Islet precursor cell (in vitro differentiated cells): ENCODE measurements at regions not wholly inside any gene's neighbourhood (a gene's known extent, or its start where the extent isn't known, plus 50 kb on each side); places are given as distances from the start of the nearest gene placed in this dataset.
"Not testable (repeated sequence)": the region's sequence is repeated elsewhere in the genome, so short reads cannot be mapped to it uniquely, and the experiment has no call there.

Source experiments
- DNase-seq: peaks from one replicate; pipeline ENCODE4 v3.0.0-alpha.2; 2018

DNA sequence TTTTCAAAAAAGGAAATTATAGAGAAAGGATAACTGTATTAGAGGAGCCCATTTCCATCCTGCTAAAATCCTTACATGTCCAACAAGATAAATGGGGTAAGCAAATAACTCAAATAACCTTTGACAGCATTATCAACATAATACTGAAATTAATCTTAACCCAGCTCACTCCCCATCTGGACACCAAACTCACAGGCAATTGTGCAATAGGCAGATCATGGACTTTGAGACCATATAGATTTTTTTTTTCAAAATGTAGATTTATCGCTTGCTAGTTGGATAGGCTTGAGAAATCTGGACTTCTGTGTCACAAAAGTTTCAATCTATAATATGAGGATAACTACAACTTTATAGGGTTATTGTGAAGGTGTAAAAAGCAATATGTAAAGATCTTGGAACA lies 134.4 kb upstream of the ASCC3 start:
- no peak for DNase-seq

DNA sequence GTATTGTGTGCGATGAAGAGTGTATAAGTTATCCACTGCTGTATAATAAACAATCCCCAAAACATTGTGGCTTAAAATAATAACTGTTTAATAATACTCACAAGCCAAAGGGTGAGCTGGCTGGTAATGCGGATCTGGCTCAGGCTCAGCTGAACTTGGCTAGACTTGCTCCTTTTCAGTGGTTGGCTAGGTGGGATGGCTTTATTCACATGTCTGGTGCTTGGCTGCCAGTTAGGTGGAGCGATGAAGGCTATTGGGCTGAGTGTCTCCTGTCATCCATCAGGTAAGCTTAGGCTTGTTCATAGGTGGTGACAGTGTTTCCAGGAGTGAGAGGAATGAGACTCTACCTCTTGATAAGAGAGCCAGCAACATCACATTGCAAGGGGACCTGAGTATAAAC lies 135.0 kb upstream of the ASCC3 start:
- DNase-seq: no peak

DNA sequence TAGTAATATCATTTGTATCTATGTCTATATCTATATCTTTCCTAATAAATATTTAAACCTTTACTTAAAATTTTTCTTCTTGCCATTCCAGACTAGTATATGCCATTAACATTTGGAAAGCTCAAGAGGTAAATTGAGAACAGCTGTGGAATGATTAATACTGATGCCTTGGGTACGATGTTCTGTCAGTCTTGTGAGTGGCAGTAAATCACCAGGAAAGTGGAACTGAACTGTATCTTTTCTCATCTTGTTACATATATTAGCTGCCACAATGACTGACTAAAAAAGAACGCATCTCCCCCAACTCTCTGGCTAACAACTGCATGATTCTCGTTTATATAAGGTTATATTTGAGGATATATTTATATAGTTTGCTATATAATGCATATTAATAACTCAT lies 137.0 kb upstream of the ASCC3 start:
- no peak for DNase-seq

DNA sequence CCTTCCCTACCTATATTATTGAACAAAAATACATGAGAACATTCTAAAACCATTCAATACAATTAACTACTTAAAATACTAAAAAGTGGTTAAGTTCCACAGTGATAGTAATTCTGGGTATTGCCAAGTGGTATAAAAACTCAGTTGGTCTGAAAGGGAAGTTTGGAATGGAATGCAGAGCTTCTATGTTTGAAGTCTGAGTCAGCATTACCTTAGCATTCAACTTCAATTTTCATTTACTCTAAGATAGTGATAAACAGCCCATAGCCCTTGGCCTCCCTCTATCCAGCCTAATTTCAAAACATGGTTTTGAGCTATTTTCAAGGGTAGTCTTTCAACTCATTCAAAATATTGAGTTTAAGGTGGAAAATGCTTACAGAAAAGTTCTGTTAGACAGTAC lies 140.4 kb upstream of the ASCC3 start:
- no peak for DNase-seq

DNA sequence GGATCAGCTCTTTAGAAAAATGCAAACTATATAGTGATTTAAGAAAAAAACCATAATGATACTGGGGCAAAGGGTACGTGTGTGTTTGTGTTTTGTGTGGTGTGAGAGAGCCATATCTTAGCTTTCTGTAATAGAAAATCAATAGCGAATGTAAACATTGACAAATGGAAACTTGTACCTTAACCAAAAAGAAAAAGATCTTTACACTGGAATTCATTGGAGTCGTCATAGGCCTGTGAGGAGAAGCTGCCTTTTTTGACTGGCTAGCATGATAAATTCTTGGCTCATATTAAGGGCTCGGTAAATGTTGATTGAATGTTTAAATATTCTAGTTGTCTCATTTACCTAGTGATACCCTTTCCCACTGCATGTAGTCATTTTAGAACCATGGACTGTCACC lies 161.8 kb upstream of the ASCC3 start:
- no peak for DNase-seq

DNA sequence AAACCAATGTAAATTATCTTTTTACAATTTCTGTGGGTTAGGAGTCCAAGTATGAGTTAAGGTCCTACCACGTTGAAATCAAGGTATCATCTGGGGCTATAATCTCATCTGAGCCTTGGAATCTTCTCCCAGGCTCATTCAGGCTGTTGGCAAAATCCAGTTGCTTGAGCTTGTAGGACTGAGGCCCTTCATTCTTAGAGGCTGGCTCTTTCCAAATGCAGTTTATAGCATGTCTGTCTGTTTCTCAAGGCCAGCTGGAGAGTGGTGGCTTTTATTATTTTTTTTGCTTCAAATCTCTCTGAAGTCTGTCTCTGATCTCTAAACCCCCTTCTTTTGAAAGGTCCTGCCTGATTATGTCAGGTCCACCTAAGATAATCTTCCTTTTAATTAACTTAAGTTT lies 177.2 kb upstream of the ASCC3 start:
- no peak for DNase-seq

DNA sequence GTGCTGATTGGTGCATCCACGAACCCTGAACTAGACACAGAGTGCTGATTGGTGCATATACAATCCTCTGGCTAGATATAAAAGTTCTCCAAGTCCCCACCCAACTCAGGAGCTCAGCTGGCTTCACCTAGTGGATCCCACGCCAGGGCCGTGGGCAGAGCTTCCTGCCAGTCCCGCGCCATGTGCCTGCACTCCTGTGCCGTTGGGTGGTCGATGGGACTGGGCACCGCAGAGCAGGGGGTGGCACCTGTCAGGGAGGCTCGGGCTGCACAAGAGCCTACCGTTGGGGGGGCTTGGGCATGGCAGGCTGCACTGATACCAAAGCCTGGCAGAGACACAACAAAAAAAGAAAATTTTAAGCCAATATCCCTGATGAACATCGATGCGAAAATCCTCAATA lies 185.4 kb upstream of the ASCC3 start:
- DNase-seq: no peak

DNA sequence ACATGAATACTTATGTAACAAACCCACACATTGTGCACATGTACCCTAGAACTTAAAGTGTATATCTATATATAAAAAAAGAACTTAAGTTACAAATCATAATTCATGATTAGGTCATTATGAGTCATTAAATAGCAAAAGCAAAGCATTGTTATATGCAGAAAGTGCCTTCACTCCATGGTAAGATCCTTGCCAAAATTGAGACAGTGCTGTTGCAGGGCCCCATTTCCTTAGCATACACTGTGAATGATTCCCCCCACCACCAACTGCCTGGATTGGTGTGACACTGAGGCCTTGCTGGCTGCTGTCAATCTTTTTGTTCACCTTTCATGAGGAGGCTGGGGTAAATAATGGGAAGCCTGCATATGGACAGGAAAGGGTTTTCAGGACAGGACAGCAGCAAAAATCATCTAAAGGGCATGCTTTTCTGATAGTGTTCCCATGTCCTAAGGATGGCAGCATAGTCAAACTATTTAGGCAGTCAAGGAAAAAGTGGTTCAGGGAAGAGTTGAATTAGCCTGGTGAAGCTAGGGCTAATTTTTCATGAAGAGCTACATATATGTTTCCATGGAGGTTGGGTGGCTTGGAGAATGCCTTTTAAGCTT lies 188.2 kb upstream of the ASCC3 start:
- no peak for DNase-seq

DNA sequence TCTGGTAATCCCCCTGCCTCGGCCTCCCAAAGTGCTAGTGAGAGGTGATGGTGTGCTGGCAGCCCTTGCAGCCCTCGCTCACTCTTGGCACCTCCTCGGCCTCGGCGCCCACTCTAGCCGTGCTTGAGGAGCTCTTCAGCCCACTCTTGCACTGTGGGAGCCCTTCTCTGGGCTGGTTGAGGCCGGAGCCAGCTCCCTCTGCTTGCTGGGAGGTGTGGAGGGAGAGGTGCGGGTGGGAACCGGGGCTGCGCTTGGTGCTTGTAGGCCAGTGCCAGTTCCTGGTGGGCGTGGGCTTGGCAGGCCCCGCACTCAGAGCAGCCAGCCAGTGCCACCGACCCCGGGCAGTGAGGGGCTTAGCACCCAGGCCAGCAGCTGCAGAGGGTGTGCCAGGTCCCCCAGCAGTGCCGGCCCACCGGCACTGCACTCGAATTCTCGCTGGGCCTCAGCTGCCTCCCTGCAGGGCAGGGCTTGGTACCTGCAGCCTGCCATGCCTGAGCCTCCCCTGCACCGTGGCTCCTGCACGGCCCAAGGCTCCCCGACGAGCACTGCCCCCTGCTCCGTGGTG lies 189.0 kb upstream of the ASCC3 start:
- no peak for DNase-seq

DNA sequence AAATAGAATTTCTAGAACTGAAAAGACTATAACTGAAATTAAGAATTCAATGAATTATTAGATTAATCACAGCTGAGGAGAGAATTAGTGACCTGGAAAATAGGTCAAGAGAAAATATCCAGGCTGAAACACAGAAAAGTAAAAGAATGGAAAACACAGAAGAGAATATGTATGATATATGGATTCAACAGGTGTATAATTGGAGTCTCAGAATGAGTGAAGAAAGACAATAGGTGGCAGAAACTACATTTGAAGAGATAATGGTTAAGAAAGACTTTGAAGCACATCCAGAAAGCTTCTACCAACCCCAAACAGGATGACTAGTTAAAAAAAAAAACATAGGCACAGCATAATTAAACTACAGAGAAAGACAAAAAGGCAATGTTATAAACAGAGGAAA lies 196.2 kb upstream of the ASCC3 start:
- no peak for DNase-seq

DNA sequence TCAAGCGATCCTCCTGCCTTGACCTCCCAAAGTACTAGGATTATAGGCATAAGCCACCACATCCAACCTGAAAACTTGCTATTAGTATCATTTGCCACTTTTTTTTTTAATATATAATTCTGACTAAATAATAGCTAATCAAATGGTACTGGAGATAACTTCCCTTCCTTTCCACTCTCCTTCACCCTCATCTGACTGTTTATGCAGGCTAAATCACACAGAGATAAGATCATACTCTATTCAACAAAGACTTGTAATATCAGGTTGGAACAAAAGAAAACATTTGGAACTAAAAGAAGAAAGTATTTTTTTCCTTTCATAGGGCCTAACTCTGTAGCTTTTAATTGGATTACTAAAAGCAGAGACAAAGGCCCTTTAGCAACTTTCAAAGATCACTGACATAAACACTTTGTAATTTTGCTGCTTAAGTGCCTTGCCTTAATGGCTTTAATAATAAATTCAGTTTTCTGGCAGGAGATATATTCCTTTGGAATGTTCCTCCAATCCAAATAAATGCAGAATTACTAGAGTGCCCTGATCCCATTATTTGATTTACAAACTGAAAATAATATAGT lies 198.7 kb upstream of the ASCC3 start:
- no peak for DNase-seq

DNA sequence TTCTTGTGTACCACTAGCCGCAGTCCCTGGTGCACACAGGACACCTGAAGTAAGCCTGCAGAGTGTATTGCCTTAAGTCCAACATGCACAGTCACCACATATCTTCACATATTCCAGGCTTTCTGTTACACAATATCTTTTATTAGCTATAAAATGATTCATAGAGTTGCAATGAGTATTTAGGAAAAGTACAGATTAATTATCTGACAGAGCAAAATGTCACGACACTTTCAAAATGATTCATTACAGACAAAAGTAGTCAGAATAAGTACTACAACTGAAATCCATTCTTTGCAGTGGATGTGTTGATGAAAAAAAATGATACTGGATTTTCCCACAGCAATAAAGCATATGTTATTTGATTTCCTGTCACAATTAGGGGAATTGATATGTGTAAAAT lies 199.5 kb upstream of the ASCC3 start:
- DNase-seq: no peak

DNA sequence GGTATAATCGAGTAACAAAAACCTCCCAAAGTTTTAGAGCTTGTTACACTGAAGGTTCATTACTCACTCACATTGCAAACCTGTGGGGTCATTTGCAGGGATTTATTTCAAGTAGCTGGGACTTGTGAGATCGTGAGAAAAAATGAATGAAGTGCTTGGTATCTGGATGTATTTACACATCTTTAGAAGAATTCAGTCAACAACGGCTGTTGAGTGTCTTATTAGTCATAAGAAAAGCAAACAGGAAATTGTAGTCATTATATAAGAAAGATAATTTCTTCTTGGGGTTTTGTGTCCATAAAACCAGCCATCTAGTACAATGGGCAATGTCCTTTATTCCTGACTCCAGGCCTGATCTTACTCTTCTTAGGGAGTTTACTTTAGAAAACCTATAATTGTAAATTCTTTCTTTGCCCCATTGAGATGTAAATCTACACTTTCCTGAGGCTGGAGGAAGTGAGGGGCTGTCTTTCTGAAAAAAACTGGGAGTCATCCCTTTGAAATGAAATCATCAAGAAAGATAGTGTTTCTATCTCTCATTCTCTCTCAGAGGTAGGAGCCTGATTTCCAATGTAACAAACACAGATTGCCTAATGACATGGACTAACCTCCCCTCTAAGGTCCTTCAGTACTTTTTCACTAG lies 202.5 kb upstream of the ASCC3 start:
- no peak for DNase-seq

DNA sequence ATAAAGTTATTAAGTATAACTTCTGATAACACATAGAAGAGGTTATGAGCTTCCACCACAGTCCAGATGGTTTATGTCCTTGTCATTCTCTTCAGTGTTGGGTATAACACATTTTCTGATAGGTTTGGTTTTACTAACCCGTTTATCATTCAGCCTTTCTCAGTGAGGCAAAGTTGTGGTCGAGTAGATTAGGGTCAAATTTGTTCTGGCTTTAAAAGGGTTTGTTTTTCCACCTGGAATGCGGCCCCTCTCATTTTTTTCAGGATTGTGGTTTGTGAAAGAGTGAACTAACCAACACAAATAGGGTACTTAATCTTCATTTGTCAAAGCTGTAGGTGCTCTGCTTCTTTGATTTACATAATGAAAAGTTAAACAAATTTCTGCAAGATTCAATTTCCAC lies 204.2 kb upstream of the ASCC3 start:
- DNase-seq: peak; percentile 75

DNA sequence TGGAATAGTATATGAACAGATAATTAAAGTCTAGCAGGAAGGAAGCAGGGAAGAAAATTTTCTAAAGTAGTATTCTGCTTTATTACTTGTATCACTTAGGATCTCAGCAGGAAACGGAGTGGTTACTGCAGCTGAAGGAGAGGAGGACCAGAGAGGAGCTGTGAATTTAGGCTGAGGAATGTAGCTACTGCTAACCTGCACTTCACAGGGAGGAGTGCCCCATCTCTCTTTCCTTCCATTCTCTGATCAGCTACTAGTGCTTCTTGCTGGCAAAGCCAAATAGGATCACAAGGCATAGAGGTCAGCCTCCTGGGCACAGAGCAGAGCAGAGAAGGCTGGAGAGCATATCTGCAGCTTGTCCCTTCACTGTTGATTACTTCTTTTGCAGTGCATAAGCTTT lies 205.3 kb upstream of the ASCC3 start:
- DNase-seq: no peak

DNA sequence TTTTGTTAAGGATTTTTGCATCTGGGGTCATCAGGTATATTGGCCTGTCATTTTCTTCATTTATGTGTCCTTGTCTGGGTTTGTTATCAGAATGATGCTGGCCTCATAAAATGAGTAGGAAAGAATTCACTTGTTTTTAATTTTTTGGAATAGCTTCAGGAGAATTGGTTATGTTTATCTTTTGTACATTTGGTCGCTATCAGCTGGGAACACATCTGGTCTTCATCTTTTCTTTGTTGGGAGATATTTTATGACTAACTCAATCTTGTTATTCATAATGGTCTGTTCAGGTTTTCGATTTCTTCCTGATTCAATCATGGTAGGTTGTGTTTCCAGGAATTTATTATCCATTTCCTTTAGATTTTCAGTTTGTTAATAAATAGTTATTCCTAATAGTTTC lies 207.5 kb upstream of the ASCC3 start:
- no peak for DNase-seq

DNA sequence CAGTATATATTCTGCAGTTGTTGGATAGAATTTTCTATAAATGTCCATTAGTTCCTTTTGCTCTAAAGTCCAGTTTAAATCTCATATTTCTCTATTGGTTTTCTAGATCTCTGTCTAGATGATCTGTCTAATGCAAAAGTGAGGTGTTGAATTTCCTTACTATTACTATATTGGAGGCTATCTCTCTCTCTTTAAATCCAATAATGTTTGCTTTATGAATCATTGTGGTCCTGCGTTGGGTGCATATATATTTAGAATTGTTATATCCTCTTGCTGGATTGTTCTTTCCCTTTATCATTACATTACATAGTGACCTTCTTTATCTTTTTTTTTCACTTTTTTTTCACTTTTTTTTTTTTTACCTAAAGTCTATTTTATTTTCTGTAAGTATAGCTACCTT lies 208.5 kb upstream of the ASCC3 start:
- DNase-seq: no peak

DNA sequence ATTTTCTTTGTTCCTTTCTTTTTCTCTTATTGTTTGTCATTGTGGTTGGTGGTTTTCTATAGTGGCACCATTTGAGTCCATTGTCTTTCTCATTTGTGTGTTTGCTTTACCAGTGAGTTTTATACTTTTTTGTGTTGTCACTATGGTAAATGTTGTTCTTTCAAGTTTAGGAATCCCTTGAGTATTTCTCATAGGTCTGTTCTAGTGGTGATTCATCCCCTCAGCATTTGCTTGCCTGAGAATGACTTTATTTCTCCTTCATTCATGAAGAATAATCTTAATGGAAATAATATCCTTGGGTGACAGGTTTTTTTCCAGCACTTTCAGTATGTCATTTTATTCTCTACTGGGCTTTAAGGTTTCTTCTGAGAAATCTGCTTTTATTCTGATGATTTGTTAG lies 209.2 kb upstream of the ASCC3 start:
- no peak for DNase-seq

DNA sequence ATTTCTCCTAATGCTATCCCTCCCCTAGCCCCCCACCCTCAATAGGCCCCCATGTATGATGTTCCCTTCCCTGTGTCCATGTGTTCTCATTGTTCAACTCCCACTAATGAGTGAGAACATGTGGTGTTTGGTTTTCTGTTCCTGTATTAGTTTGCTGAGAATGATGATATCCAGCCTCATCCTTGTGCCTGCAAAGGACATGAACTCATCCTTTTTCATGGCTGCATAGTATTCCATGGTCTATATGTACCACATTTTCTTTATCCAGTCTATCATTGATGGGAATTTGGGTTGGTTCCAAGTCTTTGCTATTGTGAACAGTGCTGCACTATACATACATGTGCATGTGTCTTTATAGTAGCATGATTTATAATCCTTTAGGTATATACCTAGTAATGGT lies 217.5 kb upstream of the ASCC3 start:
- not testable (repeated sequence) for DNase-seq

DNA sequence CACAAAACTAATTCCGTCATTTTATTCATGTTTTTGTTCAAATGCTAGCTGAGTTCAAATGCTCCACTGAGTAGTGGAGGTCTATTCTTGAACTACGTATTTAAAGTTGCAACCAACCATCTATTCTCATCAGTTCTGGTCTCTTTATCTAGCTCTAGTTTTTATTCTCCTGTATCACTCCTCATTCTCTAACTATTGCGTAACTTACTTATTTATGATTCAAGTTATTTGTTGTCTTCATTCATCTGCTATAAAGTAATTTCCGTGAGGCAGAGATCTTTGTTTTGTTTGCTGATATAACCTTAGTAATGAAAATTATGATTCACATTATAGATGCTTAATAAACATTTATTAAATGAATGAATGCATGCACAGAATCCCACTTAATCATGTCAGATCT lies 221.6 kb upstream of the ASCC3 start:
- DNase-seq: no peak

DNA sequence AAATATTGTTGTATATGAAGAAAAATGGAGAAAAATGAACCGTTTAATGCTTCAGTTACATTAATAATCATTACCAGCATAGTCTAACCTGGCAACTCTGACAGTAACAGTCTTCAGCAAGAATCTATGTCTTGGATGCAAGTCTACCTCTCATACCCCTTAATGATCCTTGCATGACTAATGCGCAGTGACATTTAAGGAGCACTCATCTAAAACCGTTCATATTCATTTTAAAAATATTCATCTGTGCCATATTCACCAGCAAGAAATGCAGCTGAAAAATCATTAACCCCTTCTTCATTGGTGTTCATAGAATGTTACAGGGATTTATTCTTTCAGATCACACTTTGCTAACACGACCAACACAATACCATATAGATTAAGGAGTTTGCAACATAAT lies 227.2 kb upstream of the ASCC3 start:
- no peak for DNase-seq

DNA sequence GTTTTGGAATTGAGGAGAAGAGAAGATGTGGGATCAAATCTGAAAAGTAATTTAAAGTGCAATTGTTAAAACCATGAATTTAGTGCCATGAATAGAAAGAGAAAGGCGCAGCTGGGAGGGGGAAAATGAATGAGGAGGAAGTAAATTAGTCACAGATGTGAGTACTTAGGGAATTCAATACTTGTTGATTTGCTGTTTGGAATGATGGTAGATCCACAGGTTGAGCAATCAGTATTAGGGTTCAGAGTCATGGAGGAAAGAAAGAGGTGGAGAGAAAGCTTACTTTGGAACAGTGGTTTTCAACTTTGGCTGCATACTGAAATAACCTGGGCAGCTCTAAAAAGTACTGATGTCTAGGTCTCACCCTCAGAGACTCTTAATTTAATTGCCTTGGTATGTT lies 229.7 kb upstream of the ASCC3 start:
- DNase-seq: no peak

DNA sequence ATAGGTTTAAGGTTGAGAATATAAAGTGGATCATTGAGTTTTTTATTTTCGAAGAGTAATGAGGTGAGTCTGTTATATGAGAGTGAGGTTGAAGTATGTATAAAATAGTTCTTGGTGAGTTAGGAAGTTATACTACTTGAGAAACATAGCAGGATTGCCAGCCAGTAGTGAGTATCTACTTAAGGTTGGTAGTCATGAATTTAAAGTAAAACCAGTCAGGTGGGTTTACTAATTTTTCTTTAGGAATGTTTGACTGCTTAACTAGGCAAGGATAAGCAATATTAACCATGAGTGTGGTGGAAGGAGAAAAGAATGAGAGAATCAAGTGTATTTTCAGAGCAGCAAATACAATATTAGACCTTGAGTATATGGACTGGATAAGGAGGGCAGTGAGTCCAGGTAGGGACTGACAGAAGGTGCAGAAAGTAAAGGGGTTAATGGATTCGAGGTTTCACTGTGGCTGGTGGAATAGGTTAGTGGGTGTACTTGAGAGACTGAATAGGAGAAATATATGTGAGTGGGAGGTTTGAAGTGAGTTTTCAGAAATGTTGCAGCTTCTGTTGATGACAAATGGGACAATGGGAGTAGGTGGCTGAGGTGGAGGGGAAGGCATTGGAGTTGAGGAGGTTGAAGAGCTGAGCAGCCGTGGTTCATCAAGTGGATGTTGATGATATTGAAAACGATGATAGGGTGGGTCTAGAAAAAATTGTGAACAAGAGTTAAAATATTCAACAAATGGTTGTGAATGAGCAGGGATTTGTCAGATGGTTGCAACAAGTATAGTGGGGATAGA lies 232.5 kb upstream of the ASCC3 start:
- DNase-seq: no peak

DNA sequence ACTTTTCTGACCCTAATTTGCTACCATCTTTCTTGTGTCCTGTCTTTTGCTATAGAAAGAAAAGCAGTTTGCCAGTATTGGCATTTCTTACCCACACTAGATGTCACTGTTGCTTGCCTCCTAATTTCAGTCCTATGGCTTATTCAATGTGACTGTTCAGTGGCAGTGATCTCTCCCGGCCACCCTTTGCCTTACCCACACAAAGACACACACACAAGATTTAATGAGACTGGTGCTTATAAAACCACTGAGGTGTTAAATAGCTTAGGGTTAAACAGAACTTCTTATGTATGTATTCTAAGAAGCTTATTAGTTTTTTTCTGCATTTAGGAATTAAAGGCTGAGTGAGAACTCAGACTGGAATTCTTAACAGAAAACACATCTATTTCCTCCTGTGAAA lies 233.6 kb upstream of the ASCC3 start:
- no peak for DNase-seq
